Hindlimb muscle (tissue), 1 donor: ENCODE measurements at regions not wholly inside any gene's neighbourhood (a gene's known extent, or its start where the extent isn't known, plus 50 kb on each side); places are given as distances from the start of the nearest gene placed in this dataset.

ENCODE experiments used
- DNase-seq: peaks from one replicate; pipeline ENCODE4 v3.0.0-alpha.2; 2013

DNA sequence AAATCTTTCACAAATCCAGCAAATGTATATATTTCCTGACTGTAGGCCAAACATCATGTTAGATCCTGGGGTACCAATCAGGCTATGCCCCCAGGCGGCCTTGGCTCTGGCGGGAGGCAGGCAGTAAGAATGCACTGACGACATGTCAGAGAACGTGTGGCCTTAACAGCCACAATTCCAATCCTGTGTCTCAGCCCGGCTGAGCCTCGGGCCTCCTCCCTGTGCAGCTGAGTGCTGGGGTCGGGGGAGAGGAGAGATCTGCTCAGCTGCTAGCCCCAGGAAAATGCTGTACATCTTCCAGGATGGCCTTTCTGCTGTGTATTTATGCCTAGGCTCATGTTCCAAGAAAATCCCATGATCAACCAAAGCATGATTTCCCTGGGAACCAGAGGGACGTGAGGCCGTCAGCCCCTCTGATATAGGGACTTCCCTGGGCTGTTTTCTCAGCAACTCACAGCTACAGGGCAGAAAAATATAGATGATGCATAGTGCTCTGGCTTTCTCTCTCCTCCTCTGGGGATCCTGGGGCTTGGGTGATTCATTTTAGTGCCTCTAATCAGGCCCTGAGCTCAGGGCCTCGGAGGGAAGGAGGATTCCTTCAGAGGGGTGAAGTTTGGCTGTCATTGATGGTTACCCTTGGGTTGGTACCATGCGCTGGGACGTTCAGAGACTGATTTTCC is 604.0 kb downstream of the HS3ST4 start:
- DNase-seq = peak; percentile 17

DNA sequence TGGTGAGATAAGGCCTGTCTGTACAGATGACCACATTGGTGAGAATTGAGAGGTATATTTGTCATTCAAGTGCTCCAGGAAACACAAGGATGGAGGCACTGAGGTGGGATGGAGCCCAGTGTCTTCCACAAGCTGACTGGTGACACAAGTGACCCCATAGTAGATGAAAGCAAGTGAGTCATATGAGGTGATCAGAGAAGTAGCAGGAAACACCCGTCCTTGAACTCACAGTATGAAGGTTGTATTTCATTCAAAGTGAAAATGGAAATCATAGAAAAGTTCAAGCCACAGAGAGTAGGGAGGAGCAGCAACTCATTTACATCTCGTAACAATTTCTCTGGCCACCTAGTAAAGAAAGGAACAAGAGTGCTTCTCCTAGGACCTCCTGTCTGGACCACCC is 609.8 kb downstream of the HS3ST4 start:
- DNase-seq = no peak

DNA sequence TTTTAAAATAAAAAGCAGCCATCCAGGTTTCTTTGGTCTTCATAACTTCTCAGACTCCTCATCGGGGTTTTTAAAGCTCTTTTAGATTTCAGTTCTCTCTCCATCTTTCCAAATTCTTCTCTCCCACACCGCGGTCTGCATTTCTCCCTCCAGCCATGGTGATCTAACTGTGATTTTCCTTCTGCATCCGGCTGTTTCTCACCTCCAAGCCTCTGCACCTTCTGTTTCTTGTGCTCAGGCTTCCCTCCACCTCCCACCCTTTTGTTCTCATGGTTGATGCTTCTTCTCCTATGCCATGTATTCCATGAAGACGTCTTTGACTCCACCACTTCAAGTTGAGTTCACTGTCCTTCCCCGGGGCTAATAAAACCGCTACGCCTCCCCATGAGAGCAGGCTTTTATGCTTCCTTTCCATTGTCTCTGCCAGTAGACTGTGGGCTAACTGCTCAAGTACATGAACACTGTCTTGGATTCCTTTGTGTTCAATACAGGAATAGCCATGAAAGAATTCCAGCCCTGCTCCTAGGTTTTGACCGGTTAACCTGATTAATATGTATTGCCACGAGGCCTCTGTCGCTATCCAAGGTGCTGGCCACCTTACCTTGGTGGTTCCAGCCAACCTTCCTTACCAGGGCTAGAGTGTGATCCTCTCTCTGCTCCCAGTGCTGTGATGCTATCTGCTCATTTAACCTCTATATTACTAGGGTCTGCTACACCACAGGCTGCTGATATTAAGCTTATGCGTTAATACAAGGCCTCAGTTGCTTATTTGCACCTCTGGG is 625.1 kb downstream of the HS3ST4 start:
- DNase-seq = no peak

DNA sequence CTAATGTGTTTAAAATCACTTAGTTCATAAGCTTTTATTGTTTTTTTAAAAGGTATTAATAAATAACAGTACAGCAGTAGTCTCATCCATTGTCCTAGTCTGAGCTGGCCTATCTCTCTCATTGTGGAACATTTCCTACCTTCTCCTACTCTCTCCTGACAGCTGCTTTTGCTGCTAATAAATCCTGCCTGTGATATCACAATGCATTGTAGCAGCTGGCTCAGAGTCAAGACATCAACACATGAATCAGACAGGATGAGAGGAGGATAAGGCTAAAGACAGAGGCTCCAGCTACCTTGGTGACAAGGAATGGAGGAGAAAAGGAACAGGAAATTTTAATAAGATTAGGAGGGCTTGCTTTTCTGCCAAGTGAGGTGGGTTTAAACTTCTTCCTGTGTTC is 626.1 kb downstream of the HS3ST4 start:
- no peak for DNase-seq

DNA sequence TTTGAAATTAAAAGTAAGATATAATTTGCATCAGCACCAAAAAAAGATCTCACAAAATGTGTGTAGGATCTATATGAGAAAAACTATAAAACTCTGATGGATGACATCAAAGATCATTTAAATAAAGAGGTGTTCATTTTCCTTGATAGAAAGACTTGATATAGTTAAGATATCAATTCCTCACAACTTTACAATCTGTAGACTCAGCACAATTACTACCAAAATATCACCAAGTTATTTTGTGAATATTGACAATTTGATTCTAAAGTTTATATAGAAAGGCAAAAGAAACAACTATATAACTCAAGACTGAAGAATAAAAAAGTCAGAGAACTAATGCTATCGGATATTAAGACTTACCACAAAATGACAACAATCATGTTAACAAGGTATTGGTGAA is 638.9 kb downstream of the HS3ST4 start:
- DNase-seq = no peak

DNA sequence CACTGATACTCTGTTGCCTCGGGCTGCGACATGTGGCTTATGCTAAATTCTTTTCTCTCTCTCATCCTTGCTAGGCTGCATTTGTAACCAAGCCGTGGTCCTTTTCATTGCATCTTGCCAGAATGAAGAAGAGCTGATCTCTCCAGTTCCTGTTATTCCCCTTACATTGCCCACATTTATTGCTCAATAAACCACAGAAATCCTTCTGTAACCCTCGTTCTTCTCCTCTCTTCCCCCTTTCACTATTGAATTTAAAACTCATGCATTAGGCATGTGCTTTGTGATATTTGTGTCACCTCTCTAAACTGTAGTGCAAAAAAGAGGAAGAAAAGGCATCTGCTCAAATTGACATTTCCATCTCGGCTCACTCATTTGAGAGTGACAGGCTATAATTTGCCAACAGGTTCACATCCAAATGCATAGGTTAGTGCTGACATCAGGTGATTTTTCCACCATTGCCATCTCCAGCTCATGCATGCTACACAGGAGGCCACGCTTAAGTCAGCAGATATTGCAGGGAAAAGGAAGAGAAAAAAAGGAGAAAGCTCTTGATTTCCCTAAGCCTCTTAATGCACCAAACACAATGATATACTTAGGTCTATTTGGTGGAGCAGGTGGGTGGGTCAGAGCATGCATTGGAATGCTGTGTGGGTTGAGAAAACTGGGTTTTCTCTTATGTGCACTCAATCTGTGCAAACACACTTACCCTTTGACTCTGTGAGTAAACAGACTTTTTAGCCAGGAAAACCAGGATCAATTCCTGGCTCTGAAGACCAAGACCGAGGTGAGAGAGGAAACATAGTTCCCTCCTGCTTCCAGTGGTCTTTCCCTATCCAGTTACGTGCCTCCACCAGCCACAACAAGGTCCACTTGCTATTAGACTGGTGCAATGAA is 642.7 kb downstream of the HS3ST4 start:
- no peak for DNase-seq

DNA sequence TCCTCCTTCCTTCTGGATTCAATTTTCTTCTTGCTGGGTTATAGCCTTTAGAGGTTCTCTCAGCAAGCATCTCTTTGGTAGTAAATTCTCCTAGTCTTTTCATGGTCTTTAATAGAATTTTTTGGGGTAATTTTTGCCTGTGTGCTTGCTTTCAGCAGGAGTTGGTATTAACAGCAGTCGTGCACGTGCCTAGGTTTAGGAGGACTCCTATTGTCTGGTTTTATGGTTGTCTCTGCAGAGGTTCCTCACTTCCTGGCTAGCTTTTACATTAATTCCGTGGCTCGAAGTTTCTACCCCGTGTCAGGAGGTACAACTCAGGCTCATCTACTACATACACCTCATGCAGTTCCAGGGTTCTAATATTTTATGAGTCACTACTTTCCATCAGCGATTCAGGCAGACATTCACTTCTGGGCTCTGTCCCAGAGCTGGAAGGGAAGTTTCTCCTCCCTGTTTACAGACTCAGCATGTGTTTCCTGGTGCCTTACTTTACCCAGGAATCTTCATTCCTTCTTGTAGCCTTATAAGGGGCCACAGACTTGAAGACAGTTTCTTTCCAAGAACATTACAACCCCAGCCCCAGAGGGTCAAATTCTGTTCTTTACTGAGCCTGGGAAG is 643.6 kb downstream of the HS3ST4 start:
- DNase-seq = no peak

DNA sequence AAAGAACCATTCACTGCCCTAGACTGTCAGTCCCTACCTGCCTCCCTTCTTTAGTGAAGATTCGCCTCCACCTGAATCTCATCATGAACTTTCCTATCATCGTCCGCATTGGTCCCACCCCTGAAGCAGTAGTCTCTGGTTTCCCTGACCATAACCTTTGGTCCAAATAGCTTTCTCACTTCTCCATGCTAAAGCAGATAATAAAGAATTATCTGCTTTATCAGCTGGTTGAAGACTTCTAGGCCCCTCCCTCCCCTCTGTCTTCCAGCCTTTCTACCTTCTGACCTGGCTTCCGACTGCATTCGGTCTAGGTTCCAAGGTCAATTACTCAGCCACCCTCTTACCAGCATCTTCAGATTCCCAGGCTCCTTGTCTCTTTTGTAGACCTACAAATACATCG is 650.9 kb downstream of the HS3ST4 start:
- DNase-seq = no peak

DNA sequence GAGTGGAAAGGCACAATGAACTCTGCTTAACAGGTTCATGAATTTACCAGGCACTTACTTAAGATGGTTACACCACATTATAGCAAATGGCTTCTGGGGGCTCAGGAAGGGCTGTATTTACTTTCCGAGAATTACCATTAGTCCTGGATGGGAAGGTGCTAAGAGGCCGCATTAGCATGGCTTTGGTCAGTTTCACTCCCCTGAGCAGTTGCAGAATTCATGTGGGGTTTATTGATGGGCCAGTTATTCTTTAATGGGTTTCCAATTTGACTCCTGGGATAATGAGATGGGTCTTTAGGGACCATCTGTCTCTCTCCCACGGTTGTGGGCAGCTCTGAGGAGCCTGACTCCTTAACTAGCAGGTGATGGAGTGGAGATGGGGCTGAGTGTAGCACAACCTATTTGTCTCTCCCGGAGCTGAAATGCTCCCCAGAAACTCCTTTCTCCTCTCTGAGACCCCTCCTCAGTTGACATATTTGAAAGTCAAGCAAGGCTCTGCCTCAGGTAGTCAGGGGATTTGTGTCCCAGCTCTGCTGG is 652.5 kb downstream of the HS3ST4 start:
- no peak for DNase-seq

DNA sequence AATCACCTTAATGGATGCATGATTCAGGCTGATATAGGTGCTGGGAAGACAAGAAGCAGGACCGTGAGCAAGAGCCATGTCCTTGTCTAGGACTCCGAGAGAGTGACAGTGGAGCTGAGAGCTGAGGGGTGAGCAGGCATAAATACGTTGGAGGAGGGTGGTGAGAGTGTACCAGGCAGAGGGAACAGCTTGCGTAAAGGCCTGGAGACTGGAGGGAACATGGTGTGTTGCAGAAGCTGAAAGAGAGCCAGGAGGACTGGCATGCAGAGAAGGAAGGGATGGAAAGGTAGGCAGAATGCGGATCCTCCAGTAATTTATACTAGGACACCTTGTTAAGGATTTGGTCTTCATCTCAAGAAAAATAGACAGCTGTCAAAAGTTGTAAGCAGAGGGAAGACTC is 653.2 kb downstream of the HS3ST4 start:
- no peak for DNase-seq

GRCh38 chr16:26345966-26346365 is 654.2 kb downstream of the HS3ST4 start:
- no peak for DNase-seq

- no peak for DNase-seq
Observed at GRCh38 chr16:26348095-26348494, 656.3 kb downstream of the HS3ST4 start.

DNA sequence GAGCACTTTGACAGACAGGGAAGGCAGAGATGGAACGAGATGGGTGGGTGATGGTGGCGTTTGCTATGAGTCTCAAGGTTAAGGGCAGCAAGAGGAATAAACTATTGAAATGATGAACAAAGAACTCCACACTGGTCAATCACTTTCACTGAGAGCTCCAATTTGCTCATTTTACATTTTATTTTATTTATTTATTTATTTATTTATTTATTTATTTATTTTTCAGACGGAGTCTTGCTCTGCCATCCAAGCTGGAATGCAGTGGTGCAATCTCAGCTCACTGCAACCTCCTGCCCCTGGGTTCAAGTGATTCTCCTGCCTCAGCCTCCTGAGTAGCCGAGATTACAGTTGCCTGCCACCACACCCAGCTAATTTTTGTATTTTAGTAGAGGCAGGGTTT is 669.1 kb downstream of the HS3ST4 start:
- DNase-seq = no peak

- DNase-seq = no peak
Observed at GRCh38 chr16:26363581-26363980, 671.8 kb downstream of the HS3ST4 start.

DNA sequence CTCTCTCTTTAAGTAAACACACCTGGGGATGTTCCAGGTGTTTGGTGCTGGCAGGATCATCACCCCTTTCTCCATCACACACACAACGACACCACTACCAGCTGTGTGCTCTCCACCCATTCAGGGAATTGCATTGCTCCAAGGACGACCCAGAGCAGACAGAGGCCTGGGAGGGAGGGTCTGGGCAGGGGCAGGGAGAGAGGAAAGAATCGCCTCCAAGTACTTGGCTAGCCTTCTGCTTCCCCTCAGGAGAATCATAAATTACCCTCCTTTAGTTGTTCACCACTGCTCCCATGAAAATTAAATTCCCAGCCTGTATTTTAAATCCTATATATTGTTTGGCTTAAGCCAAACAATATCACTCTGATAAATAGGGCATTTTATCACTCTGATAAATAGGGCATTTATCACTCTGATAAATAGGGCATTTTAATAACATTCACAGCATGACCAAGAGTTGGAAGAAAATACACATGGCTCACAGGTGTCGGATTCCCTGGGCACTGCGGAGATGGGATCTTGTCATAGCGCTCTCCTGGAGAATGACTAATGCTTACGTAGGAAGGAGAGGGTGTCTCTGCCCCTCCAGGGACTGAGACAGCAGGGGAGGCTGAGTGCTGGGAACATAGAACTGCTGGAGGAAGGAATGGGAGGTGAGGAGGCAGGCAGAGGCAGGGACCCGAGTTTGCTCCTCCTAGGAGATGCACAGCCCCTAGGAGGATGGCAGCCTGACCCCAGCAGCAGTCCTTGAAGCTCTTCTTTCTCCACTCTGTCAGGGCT is 673.6 kb downstream of the HS3ST4 start:
- peak; percentile 8 for DNase-seq

DNA sequence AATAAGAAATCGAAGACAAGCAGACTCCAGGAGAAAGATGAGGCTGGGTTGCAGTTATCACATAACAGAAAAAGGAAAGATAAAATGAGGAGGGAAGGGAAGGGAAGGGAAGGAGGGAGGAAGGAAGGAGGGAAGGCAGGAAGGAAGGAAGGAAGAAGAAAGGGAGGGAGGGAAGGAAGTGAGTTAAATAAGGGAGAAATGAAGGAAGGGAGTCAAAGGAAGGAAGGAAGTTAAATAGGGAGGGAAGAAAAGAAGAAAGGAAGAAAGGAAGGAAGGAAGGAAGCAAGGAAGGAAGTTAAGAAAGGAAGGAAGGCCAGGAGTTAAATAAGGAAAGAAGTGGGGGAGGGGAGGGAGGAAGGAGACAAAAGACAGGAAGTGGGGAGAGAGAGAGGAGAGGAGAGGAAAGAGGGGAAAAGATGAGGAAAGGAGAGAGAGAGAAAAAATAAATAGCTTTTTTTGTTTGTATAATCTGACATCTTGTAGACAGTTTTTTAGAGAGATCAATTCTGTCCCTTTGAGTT is 679.6 kb downstream of the HS3ST4 start:
- DNase-seq = no peak

DNA sequence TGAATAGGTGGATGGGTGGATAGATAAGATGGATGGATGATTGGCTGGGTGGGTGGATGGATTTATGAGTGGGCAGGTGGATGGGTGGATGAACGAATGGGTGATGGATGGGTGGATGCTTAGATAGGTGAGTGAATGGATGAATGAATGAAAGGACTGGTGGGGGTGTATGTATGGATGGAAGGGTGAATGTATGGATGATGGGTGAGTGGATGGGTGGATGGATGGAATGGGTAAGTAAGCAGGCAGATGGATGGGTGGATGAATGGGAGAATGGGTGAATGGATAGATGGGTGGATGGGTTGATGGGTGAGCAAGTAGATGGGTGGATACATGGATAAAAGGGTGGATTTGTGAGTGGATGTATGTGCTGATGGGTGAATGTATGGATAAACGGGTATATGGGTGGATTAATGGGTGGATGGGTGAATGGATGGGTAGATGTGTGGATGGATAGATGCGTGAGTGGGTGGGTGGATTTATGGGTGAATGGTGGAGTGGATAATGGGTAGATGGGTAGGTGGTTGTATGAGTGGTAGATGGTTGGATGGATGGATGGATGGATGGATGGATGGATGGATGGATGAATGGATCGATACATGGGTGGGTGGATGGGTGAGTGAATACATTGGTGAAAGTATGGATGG is 682.6 kb downstream of the HS3ST4 start:
- no peak for DNase-seq

DNA sequence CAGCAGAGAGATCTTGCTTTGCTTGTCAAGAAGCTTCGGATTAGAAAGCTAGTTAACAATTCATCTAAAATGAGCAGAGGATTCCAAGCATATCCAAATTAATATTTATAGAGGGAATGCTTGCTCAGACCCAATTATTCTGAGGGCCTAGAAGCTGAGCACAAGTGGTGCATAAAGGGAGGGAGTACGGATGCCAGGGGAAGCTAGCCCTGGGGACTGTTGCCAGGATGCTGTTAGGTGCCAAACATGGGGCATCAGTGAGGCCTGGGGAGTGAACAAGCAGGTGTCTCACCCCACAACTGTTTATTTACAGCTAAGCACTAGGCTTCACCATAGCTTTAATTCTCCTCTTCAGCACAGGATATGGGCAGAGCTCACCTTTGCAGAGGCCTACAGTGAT is 684.1 kb upstream of the C16orf82 start:
- DNase-seq = no peak

- no peak for DNase-seq
Observed at GRCh38 chr16:26386096-26386495, 680.6 kb upstream of the C16orf82 start.

DNA sequence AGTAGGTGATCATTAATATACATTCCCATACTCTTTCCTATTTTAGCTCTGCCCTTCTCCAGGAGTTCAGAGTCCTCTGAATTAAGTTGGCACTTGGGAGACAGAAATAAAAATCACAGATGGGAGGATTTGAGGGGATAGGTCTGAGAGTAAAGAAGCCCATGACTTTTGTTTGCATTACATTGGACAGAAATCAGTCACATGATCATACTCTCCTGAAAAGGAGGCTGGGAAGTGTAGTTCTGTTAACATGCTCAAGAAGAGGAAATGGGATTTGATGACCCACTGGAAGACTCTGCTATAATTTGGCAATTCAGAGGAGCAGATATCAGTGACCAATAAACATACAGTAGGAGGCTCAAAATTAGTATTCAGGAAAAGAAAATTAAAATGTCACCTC is 674.9 kb upstream of the C16orf82 start:
- DNase-seq = no peak

DNA sequence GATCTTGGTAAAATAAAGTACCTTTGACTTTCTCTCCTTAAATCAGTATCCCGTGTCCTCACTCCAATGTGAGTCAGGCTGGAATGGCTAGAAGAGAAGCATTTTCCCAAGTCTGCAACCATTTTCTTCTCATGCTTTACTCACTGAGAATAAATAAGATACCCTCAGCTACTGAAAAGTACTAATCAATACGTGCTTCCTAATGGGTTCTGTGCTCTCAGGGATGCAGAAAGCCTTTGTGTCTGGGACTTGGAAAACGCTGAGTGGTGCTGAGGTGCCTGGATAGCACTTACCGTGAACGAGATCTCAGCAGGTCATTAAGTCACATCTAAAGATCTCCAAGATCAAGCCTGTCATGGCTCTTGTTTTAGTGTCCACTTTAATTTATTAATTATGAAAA is 672.3 kb upstream of the C16orf82 start:
- DNase-seq = no peak
